BE2C (cell line): ENCODE measurements at regions not wholly inside any gene's neighbourhood (a gene's known extent, or its start where the extent isn't known, plus 50 kb on each side); places are given as distances from the start of the nearest gene placed in this dataset.

Source experiments
- DNase-seq: peaks from one replicate; pipeline ENCODE4 v3.0.0-alpha.2; 2020
- H3K27me3 ChIP-seq: fragments of 250-450 bp; sonication (Bioruptor Pico); 2 replicates; pipeline ENCODE4 v1.5.1; 2020; ENCODE audit warnings: mild to moderate bottlenecking
- H3K36me3 ChIP-seq: fragments of 250-450 bp; sonication (Bioruptor Pico); 2 replicates; pipeline ENCODE4 v1.5.1; 2020; ENCODE audit warnings: mild to moderate bottlenecking
- H3K4me1 ChIP-seq: fragments of 250-450 bp; sonication (Bioruptor Pico); 2 replicates; pipeline ENCODE4 v1.5.1; 2020
- H3K4me3 ChIP-seq: 2 replicates; pipeline ENCODE4 v1.5.1; 2011; ENCODE audit warnings: low read depth, low read length
- H3K9me3 ChIP-seq: fragments of 250-450 bp; sonication (Bioruptor Pico); 2 replicates; pipeline ENCODE4 v1.5.1; 2020
- TF ChIP-seq, protein P1 (sequence below): IDR thresholded peaks from 2 replicates; pipeline ENCODE4 v1.5.1; 2012; ENCODE audit warnings: mild to moderate bottlenecking, low read depth, low read length

DNA sequence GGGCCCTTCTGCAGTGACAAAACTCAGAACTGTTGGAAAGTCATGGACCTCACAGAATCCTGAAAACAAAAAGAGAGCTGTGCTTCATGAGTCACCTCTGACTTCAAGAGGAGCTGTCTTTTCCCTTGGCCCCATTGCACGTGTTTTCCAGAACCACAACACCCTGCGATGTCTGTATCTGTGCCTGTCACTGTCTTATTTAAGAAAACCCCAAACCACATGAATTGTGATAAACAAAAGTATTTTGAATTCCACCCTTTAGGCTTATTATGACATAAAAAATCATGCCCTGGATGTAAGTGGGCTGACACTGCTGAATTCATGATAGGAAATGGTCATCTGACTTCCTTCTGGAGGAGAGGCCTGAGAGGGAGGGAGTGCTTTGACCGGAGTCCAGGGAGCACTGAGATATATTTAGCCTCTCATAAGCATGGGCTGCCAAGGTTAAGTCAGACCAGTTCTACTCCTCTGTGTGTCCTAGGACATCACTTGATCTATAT lies 96.4 kb upstream of the DUSP22 start:
- DNase-seq = no peak
- H3K27me3 ChIP-seq = no peaks in the 10 kb centered on the region
- H3K9me3 ChIP-seq = no peaks in the 10 kb centered on the region
- no peak overlapping the region for H3K4me3 ChIP-seq
- TF ChIP-seq, protein P1, sequence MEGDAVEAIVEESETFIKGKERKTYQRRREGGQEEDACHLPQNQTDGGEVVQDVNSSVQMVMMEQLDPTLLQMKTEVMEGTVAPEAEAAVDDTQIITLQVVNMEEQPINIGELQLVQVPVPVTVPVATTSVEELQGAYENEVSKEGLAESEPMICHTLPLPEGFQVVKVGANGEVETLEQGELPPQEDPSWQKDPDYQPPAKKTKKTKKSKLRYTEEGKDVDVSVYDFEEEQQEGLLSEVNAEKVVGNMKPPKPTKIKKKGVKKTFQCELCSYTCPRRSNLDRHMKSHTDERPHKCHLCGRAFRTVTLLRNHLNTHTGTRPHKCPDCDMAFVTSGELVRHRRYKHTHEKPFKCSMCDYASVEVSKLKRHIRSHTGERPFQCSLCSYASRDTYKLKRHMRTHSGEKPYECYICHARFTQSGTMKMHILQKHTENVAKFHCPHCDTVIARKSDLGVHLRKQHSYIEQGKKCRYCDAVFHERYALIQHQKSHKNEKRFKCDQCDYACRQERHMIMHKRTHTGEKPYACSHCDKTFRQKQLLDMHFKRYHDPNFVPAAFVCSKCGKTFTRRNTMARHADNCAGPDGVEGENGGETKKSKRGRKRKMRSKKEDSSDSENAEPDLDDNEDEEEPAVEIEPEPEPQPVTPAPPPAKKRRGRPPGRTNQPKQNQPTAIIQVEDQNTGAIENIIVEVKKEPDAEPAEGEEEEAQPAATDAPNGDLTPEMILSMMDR = no peak
- H3K4me1 ChIP-seq = no peaks in the 10 kb centered on the region
- no peaks in the 10 kb centered on the region for H3K36me3 ChIP-seq

DNA sequence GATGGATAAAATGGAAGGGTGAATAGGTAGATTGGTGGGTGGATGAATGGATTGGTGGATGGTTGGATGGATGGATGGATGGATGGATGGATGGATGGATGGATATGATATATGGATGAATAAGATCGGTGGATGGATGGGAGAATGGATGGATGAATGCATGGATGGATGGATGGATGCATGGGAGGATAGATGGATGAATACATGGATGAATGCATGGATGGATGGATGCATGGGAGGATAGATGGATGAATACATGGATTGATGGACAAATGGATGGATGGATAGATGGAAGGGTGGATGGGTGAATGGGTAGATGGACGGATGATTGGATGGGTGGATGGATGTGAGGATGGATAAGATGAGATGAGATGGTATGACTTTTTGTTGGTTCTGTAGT lies 95.7 kb upstream of the DUSP22 start:
- DNase-seq = no peak
- Histone ChIP-seq H3K4me1 (no peaks in the 10 kb centered on the region), H3K4me3 (no peak overlapping the region), H3K9me3 (no peaks in the 10 kb centered on the region), H3K36me3 (no peaks in the 10 kb centered on the region), H3K27me3 (no peaks in the 10 kb centered on the region)
- TF ChIP-seq, protein P1 = no peak

DNA sequence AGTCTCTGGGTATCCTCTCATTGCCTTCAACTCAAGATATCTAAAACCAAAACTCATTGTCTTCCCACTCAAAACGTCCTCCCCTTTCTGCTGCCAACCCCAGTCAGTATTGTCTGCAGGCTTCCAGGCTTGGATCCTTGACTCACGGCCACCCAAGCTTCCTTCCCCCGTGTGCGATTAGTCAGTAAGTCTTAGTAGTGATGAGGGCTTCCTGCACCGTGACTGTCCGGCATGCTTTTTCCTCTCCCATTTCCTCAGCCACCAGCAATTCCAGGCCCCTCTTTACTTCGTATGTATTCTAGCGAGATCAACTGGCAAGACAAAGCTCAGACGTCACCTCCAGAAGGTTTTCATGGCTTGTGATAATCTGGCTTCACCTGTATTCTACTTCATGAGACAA lies 88.6 kb upstream of the DUSP22 start:
- no peaks in the 10 kb centered on the region for H3K9me3 ChIP-seq
- H3K4me3 ChIP-seq = no peak overlapping the region
- no peaks in the 10 kb centered on the region for H3K36me3 ChIP-seq
- no peak for DNase-seq
- no peaks in the 10 kb centered on the region for H3K4me1 ChIP-seq
- TF ChIP-seq, protein P1 = no peak
- peaks cover 15% of the 10 kb centered on the region for H3K27me3 ChIP-seq

DNA sequence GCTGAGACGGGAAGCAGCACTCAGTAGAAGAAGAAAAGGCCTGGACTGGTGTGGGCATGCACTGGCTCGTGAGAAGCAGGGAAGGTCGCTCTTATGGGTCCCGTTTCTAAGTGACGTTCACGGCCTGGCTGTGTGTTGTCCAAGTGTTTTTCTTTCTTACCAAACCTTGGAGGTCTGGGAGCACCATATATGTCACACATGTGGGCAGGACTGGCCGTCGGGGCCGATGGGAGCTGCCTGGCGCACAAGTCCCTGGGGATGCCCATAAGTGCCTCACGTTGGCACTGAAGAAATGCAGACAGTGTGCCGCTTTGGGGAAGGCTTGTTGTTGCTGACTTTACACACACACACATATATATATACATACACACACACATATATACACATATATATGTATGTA lies 86.0 kb upstream of the DUSP22 start:
- peaks cover 37% of the 10 kb centered on the region for H3K27me3 ChIP-seq
- no peaks in the 10 kb centered on the region for H3K36me3 ChIP-seq
- TF ChIP-seq, protein P1 = no peak
- H3K4me1 ChIP-seq = no peaks in the 10 kb centered on the region
- H3K9me3 ChIP-seq = no peaks in the 10 kb centered on the region
- no peak for DNase-seq
- no peak overlapping the region for H3K4me3 ChIP-seq

DNA sequence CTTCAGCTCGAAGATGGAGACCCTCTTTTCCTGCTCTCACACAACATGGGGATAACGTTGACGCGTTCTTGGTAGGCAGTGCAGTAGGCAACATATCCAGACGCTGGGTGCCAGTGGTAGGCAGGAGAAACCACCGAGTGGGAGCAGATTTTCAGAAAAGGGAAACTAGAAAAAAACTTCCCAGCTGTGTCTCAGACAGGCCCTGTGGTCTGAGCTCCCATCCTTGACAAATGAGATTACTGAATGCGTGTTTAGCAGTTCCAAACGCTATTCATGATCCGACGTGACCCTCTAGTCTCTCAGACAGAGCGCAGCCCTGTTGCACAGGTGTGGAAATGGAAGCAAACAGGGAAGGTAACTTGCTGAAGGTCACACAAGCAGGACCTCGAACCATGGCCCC lies 83.9 kb upstream of the DUSP22 start:
- Histone ChIP-seq H3K9me3 (no peaks in the 10 kb centered on the region), H3K27me3 (peaks cover 49% of the 10 kb centered on the region), H3K36me3 (no peaks in the 10 kb centered on the region), H3K4me3 (no peak overlapping the region), H3K4me1 (no peaks in the 10 kb centered on the region)
- no peak for DNase-seq
- TF ChIP-seq, protein P1 = no peak

DNA sequence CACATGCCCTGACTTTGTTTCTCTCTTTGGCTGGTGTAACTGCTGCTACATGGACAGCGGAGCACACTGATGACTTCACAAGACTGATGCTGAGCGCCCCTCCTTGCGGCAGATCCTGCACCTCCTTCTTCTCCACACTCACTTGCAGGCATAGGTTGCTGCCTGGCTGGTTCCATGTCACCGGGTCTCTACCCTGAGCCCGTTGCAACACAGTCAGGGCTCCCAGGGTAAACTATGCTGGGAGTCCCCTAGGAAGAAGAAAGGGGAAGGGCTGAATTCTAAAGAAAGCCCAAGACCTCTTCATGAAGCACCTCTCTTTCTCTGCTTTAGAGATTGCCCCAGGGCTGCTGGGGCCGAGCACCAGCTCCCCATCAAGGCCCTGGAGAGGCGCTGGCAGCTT lies 83.3 kb upstream of the DUSP22 start:
- Histone ChIP-seq H3K9me3 (no peaks in the 10 kb centered on the region), H3K27me3 (peaks cover 49% of the 10 kb centered on the region), H3K4me3 (no peak overlapping the region), H3K4me1 (no peaks in the 10 kb centered on the region), H3K36me3 (no peaks in the 10 kb centered on the region)
- TF ChIP-seq, protein P1 = no peak
- DNase-seq = no peak
